HL-60 (cell line): ENCODE measurements at regions not wholly inside any gene's neighbourhood (a gene's known extent, or its start where the extent isn't known, plus 50 kb on each side); places are given as distances from the start of the nearest gene placed in this dataset.

Source experiments
- GABPA ChIP-seq: IDR thresholded peaks from 2 replicates; pipeline ENCODE4 v1.6.1; 2012; ENCODE audit warnings: low read depth
- POLR2AphosphoS5 ChIP-seq: IDR thresholded peaks from 2 replicates; pipeline ENCODE4 v1.6.1; 2012; ENCODE audit warnings: low read depth
- SPI1 ChIP-seq: IDR thresholded peaks from 2 replicates; pipeline ENCODE4 v1.6.1; 2012; ENCODE audit warnings: low read depth, mild to moderate bottlenecking, borderline replicate concordance
- TF ChIP-seq, protein P1 (sequence below): IDR thresholded peaks from 2 replicates; pipeline ENCODE4 v1.6.1; 2012; ENCODE audit warnings: low read depth; ENCODE audit not compliant: insufficient replicate concordance
- TF ChIP-seq, protein P2 (sequence below): IDR thresholded peaks from one replicate; pipeline ENCODE4 v1.5.1; 2011; ENCODE audit warnings: low read length, control low read depth, inconsistent platforms; ENCODE audit not compliant: insufficient read depth

DNA sequence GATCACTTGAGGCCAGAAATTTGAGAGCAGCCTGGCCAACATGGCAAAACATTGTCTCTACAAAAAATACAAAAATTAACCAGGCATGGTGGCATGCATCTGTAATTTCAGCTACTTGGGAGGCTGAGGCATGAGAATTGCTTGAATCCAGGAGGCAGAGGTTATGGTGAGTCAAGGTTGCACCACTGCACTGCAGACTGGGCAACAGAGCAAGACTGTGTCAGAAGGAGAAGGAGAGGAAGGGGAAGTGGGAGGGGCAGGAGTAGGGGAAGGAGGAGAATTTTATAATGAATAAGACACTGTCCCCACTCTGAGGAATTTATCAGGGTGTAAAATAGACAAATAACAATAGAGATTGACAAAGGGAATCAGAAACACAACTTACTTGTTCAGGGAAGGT lies 440.6 kb upstream of the DYNLRB2 start:
- TF ChIP-seq POLR2AphosphoS5 (no peak), GABPA (no peak), SPI1 (no peak)
- TF ChIP-seq, protein P1, sequence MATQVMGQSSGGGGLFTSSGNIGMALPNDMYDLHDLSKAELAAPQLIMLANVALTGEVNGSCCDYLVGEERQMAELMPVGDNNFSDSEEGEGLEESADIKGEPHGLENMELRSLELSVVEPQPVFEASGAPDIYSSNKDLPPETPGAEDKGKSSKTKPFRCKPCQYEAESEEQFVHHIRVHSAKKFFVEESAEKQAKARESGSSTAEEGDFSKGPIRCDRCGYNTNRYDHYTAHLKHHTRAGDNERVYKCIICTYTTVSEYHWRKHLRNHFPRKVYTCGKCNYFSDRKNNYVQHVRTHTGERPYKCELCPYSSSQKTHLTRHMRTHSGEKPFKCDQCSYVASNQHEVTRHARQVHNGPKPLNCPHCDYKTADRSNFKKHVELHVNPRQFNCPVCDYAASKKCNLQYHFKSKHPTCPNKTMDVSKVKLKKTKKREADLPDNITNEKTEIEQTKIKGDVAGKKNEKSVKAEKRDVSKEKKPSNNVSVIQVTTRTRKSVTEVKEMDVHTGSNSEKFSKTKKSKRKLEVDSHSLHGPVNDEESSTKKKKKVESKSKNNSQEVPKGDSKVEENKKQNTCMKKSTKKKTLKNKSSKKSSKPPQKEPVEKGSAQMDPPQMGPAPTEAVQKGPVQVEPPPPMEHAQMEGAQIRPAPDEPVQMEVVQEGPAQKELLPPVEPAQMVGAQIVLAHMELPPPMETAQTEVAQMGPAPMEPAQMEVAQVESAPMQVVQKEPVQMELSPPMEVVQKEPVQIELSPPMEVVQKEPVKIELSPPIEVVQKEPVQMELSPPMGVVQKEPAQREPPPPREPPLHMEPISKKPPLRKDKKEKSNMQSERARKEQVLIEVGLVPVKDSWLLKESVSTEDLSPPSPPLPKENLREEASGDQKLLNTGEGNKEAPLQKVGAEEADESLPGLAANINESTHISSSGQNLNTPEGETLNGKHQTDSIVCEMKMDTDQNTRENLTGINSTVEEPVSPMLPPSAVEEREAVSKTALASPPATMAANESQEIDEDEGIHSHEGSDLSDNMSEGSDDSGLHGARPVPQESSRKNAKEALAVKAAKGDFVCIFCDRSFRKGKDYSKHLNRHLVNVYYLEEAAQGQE = no peak
- TF ChIP-seq, protein P2, sequence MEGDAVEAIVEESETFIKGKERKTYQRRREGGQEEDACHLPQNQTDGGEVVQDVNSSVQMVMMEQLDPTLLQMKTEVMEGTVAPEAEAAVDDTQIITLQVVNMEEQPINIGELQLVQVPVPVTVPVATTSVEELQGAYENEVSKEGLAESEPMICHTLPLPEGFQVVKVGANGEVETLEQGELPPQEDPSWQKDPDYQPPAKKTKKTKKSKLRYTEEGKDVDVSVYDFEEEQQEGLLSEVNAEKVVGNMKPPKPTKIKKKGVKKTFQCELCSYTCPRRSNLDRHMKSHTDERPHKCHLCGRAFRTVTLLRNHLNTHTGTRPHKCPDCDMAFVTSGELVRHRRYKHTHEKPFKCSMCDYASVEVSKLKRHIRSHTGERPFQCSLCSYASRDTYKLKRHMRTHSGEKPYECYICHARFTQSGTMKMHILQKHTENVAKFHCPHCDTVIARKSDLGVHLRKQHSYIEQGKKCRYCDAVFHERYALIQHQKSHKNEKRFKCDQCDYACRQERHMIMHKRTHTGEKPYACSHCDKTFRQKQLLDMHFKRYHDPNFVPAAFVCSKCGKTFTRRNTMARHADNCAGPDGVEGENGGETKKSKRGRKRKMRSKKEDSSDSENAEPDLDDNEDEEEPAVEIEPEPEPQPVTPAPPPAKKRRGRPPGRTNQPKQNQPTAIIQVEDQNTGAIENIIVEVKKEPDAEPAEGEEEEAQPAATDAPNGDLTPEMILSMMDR = no peak
